A172 (cell line): ENCODE measurements at regions not wholly inside any gene's neighbourhood (a gene's known extent, or its start where the extent isn't known, plus 50 kb on each side); places are given as distances from the start of the nearest gene placed in this dataset.

Source experiments
- DNase-seq: peaks from one replicate; pipeline ENCODE4 v3.0.0-alpha.2; 2015; ENCODE audit warnings: low spot score

- no peak for DNase-seq
Measured at GRCh38 chr1:115204513-115204912, 115.2 kb upstream of the TSPAN2 start.

GRCh38 chr1:115203287-115203686 lies 114.0 kb upstream of the TSPAN2 start:
- DNase-seq: no peak

GRCh38 chr1:115201598-115201997 lies 112.3 kb upstream of the TSPAN2 start:
- no peak for DNase-seq

- DNase-seq: no peak
Measured at GRCh38 chr1:115199416-115200132, 110.3 kb upstream of the TSPAN2 start.

GRCh38 chr1:115198938-115199337 lies 109.6 kb upstream of the TSPAN2 start:
- no peak for DNase-seq

GRCh38 chr1:115196296-115196695 lies 107.0 kb upstream of the TSPAN2 start:
- DNase-seq: no peak

GRCh38 chr1:115194506-115194905 lies 105.2 kb upstream of the TSPAN2 start:
- DNase-seq: no peak

GRCh38 chr1:115193046-115193828 lies 103.9 kb upstream of the TSPAN2 start:
- no peak for DNase-seq

- no peak for DNase-seq
Measured at GRCh38 chr1:115192200-115192767, 103.0 kb upstream of the TSPAN2 start.

GRCh38 chr1:115191691-115192090 lies 102.4 kb upstream of the TSPAN2 start:
- DNase-seq: no peak

- no peak for DNase-seq
Measured at GRCh38 chr1:115190540-115191170, 101.4 kb upstream of the TSPAN2 start.

GRCh38 chr1:115189814-115190539 lies 100.7 kb upstream of the TSPAN2 start:
- DNase-seq: peak; percentile 94

- no peak for DNase-seq
Measured at GRCh38 chr1:115188680-115189395, 99.5 kb upstream of the TSPAN2 start.

GRCh38 chr1:115186711-115187265 lies 97.5 kb upstream of the TSPAN2 start:
- no peak for DNase-seq

- no peak for DNase-seq
Measured at GRCh38 chr1:115185336-115185735, 96.0 kb upstream of the TSPAN2 start.

- DNase-seq: no peak
Measured at GRCh38 chr1:115184951-115185331, 95.6 kb upstream of the TSPAN2 start.

GRCh38 chr1:115184260-115184950 lies 95.1 kb upstream of the TSPAN2 start:
- no peak for DNase-seq

GRCh38 chr1:115183721-115184259 lies 94.5 kb upstream of the TSPAN2 start:
- DNase-seq: no peak

- no peak for DNase-seq
Measured at GRCh38 chr1:115183158-115183557, 93.9 kb upstream of the TSPAN2 start.
